Mononuclear cell (primary cell): ENCODE measurements at regions not wholly inside any gene's neighbourhood (a gene's known extent, or its start where the extent isn't known, plus 50 kb on each side); places are given as distances from the start of the nearest gene placed in this dataset.

ENCODE experiments used
- H3K27me3 ChIP-seq: 2 replicates; pipeline ENCODE4 v1.6.0; 2011; ENCODE audit warnings: low read length, control low read depth; ENCODE audit not compliant: insufficient read depth
- H3K4me1 ChIP-seq: 2 replicates; pipeline ENCODE4 v1.5.1; 2011; ENCODE audit warnings: mild to moderate bottlenecking, low read length, control low read depth; ENCODE audit not compliant: insufficient read depth
- H3K4me3 ChIP-seq: 2 replicates; pipeline ENCODE4 v1.5.1; 2011; ENCODE audit warnings: mild to moderate bottlenecking, low read length, moderate library complexity
- H3K9me3 ChIP-seq: 2 replicates; pipeline ENCODE4 v1.5.1; 2011; ENCODE audit warnings: low read depth, mild to moderate bottlenecking, control low read depth, low read length

- peaks cover 11% of the 10 kb centered on the region for H3K27me3 ChIP-seq
- H3K4me1 ChIP-seq, result no peaks in the 10 kb centered on the region
- no peak overlapping the region for H3K4me3 ChIP-seq
- H3K9me3 ChIP-seq, result peaks cover 9% of the 10 kb centered on the region
Measured at GRCh38 chr11:11129118-11129517, 223.9 kb downstream of the CSNK2A3 start.

- Histone ChIP-seq H3K4me1 (no peaks in the 10 kb centered on the region), H3K4me3 (no peak overlapping the region), H3K27me3 (peaks cover 10% of the 10 kb centered on the region), H3K9me3 (peaks cover 8% of the 10 kb centered on the region)
Measured at GRCh38 chr11:11125618-11126017, 227.4 kb downstream of the CSNK2A3 start.

- no peak overlapping the region for H3K4me3 ChIP-seq
- H3K27me3 ChIP-seq, result no peaks in the 10 kb centered on the region
- no peaks in the 10 kb centered on the region for H3K9me3 ChIP-seq
- H3K4me1 ChIP-seq, result no peaks in the 10 kb centered on the region
Measured at GRCh38 chr11:11122749-11123148, 230.3 kb downstream of the CSNK2A3 start.

GRCh38 chr11:11119917-11120316 is 233.1 kb downstream of the CSNK2A3 start:
- no peaks in the 10 kb centered on the region for H3K27me3 ChIP-seq
- no peak overlapping the region for H3K4me3 ChIP-seq
- no peaks in the 10 kb centered on the region for H3K9me3 ChIP-seq
- no peaks in the 10 kb centered on the region for H3K4me1 ChIP-seq

DNA sequence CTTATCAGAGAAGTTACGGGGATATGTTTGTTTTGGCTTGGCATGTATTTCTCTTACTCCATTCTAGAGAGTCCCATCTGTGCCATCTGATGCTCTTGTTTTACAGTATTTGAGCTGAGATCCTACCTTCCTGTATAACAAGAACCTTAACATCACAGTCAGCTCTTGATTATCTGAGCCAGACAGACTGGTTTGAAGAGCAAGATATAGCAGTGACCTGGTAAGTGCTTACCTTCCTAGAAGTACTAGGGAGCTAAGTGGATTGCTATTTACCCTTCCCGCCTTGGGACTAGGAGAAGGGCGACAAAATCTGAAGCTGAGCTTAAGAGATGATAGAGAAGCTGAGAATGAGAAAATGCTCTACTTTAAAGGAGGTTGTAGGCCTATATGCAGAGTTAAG is 235.3 kb downstream of the CSNK2A3 start:
- no peaks in the 10 kb centered on the region for H3K4me1 ChIP-seq
- H3K9me3 ChIP-seq, result no peaks in the 10 kb centered on the region
- H3K27me3 ChIP-seq, result no peaks in the 10 kb centered on the region
- H3K4me3 ChIP-seq, result no peak overlapping the region

- H3K4me3 ChIP-seq, result no peak overlapping the region
- H3K27me3 ChIP-seq, result no peaks in the 10 kb centered on the region
- no peaks in the 10 kb centered on the region for H3K4me1 ChIP-seq
- H3K9me3 ChIP-seq, result no peaks in the 10 kb centered on the region
Measured at GRCh38 chr11:11115475-11115874, 237.6 kb downstream of the CSNK2A3 start.

DNA sequence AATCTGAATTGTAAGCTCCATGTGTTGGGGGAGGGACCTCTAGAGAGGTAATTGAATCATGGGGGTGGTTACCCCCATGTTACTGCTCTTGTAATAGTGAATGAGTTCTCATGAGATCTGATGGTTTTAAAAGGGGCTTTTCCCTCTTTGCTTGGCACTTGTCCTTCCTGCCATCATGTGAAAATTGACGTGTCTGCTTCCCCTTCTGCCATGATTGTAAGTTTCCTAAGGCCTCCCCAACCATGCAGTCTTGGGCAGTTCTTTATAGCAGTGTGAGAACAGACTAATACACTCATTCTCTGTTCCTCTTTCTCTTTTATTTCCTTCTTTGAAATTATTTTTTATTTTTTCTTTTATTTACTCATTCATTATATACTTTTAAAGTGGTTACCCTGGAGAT is 239.4 kb downstream of the CSNK2A3 start:
- Histone ChIP-seq H3K4me3 (no peak overlapping the region), H3K27me3 (no peaks in the 10 kb centered on the region), H3K9me3 (no peaks in the 10 kb centered on the region), H3K4me1 (no peaks in the 10 kb centered on the region)

DNA sequence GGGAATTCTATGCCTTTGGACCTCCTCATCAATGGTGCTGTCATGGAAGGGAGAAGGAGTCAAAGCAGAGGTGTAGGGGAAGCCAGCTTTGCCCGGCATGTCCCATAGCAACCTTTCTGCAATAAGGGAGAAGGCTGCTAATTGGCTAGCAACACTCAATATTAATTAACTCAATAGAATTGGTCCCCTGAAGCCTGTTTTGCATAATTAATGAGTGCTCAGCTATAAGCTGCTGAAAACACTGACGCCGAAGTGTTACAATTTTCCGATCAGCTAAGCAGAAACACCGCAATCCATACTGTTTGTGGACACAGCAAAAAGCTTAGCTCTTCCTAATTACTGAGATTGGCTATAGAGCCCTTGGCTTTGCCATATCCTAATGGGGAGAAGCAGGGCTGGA is 245.0 kb downstream of the CSNK2A3 start:
- H3K4me1 ChIP-seq, result no peaks in the 10 kb centered on the region
- no peaks in the 10 kb centered on the region for H3K9me3 ChIP-seq
- H3K27me3 ChIP-seq, result no peaks in the 10 kb centered on the region
- H3K4me3 ChIP-seq, result no peak overlapping the region

- Histone ChIP-seq H3K27me3 (peaks cover 4% of the 10 kb centered on the region), H3K4me1 (no peaks in the 10 kb centered on the region), H3K9me3 (no peaks in the 10 kb centered on the region), H3K4me3 (no peak overlapping the region)
Measured at GRCh38 chr11:11107076-11107723, 245.8 kb downstream of the CSNK2A3 start.

DNA sequence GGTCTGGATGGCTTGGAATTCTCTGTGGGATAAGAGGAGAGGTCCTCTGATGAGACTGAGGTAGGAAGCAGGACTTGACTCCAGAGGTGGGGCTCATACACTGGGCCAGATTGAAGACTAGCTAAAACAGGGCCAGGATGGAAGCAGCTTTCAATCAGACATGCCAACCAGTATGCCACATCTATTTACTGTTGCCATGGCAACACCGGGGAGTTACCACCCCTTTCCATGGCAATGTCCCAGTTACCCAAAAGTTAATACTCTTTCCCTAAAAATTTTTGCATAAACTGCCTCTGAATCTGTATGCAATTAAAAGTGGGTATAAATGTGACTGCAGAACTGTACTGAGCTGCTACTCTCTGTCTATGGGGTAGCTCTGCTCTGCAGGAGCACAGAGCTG is 247.5 kb upstream of the ZBED5 start:
- H3K9me3 ChIP-seq, result no peaks in the 10 kb centered on the region
- H3K27me3 ChIP-seq, result peaks cover 7% of the 10 kb centered on the region
- no peak overlapping the region for H3K4me3 ChIP-seq
- H3K4me1 ChIP-seq, result no peaks in the 10 kb centered on the region

GRCh38 chr11:11095831-11096723 is 238.2 kb upstream of the ZBED5 start:
- no peaks in the 10 kb centered on the region for H3K4me1 ChIP-seq
- H3K4me3 ChIP-seq, result no peak overlapping the region
- peaks cover 3% of the 10 kb centered on the region for H3K27me3 ChIP-seq
- H3K9me3 ChIP-seq, result peaks cover 9% of the 10 kb centered on the region

- Histone ChIP-seq H3K4me3 (no peak overlapping the region), H3K27me3 (no peaks in the 10 kb centered on the region), H3K9me3 (peaks cover 12% of the 10 kb centered on the region), H3K4me1 (no peaks in the 10 kb centered on the region)
Measured at GRCh38 chr11:11090495-11090894, 232.6 kb upstream of the ZBED5 start.

DNA sequence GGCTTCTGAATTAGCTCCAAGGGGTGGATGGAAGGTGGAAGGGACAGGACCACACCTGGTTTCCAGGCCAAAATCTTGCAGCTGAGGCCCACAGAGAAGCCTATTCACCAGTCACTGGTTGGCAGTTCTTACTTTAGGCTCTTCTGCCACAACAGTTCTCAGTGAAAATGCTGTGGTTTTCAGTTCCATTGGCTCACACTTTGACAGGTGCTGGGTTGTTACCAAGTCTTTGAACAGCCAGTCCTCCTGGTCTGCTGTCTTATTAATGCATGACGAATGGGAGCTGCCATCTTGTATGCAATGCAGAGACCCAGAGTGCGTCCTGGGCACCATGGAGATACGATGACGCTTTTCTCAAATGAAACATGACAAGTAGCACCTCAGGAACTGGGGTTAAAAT is 232.0 kb upstream of the ZBED5 start:
- no peak overlapping the region for H3K4me3 ChIP-seq
- H3K27me3 ChIP-seq, result no peaks in the 10 kb centered on the region
- H3K4me1 ChIP-seq, result no peaks in the 10 kb centered on the region
- peaks cover 12% of the 10 kb centered on the region for H3K9me3 ChIP-seq

DNA sequence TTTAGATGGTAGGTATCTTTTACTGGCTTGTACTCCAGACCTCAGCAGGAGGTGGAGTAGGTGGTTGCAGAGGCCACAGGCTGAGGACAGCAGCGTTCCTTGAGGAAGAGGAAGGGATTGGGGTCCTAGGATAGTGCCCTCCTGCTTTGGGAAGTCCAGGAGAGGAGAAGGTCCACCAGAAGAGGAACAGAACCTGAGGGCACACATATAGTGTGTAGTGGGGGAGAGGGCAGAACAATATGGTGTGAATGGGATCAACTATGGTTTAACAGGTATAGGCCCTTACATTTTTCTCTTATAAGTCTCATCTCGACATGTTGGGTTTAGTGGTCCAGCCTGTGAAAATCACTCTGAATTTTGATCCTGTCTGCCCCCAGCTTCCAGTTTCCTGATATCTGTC is 229.1 kb upstream of the ZBED5 start:
- peaks cover 12% of the 10 kb centered on the region for H3K9me3 ChIP-seq
- H3K27me3 ChIP-seq, result no peaks in the 10 kb centered on the region
- H3K4me1 ChIP-seq, result no peaks in the 10 kb centered on the region
- no peak overlapping the region for H3K4me3 ChIP-seq

DNA sequence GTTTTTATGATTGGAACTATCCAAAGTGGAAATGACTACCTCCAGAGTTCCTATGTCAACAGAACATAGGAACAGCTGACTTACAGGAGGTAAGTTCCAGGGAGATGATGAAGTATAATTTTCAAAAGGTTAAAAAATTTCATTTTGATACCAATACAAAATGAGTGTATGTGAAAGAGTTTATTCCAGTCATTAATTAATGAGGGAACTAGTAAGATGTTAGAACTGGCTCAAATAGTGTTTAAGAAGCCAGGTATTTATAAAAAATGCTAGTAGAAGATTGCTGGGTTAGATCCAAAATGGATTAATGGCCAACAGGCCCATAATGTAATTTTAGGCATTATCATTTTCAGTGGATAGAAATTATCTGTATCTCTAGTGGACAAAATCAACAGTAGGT is 227.7 kb upstream of the ZBED5 start:
- H3K27me3 ChIP-seq, result no peaks in the 10 kb centered on the region
- H3K9me3 ChIP-seq, result no peaks in the 10 kb centered on the region
- no peaks in the 10 kb centered on the region for H3K4me1 ChIP-seq

DNA sequence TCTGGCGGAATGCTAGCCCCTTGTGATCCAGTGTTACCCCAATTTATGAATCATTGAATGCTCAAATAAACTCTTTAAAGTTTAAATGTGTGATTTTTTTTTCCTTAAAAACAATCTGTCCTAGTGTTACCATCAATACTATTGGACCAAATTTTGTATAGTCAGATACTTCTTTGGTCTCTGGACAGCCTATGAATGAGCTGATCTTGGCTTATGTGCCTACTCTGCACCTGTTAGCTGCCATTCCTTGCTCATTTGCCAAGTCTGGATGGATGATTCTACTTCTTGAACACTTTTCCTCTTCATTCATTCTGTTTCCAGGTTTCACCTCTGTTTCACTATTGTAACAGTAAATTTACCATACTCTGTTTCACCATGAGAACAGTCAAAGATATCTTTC is 226.5 kb upstream of the ZBED5 start:
- Histone ChIP-seq H3K27me3 (no peaks in the 10 kb centered on the region), H3K9me3 (no peaks in the 10 kb centered on the region), H3K4me3 (no peak overlapping the region), H3K4me1 (no peaks in the 10 kb centered on the region)

More for the DNA sequence above, 227.7 kb upstream of the ZBED5 start:
- H3K4me3 ChIP-seq, result no peak overlapping the region
